HG03558 (cell line): ENCODE measurements at regions not wholly inside any gene's neighbourhood (a gene's known extent, or its start where the extent isn't known, plus 50 kb on each side); places are given as distances from the start of the nearest gene placed in this dataset.
"Not testable (repeated sequence)": the region's sequence is repeated elsewhere in the genome, so short reads cannot be mapped to it uniquely, and the experiment has no call there.

ENCODE experiments used
- ATAC-seq: cut with Tn5 transposase; IDR thresholded peaks from one replicate; pipeline ENCODE4 v1.9.1; 2021; ENCODE audit warnings: moderate number of reproducible peaks; ENCODE audit not compliant: unreplicated experiment; ENCODE audit errors: extremely low read depth

GRCh38 chr7:113625494-113626102, 293.2 kb downstream of the PPP1R3A start:
- no peak for ATAC-seq

- ATAC-seq = no peak
These were observed 296.0 kb downstream of the PPP1R3A start for GRCh38 chr7:113622796-113623195.

GRCh38 chr7:113610572-113610971, 308.2 kb downstream of the PPP1R3A start:
- no peak for ATAC-seq

GRCh38 chr7:113608782-113609181, 310.0 kb downstream of the PPP1R3A start:
- no peak for ATAC-seq

GRCh38 chr7:113606325-113606724, 312.5 kb downstream of the PPP1R3A start:
- ATAC-seq = no peak

GRCh38 chr7:113600428-113600827, 318.4 kb downstream of the PPP1R3A start:
- not testable (repeated sequence) for ATAC-seq

GRCh38 chr7:113593455-113593854, 325.4 kb downstream of the PPP1R3A start:
- ATAC-seq = not testable (repeated sequence)

GRCh38 chr7:113592924-113593323, 325.9 kb downstream of the PPP1R3A start:
- not testable (repeated sequence) for ATAC-seq

- ATAC-seq = no peak
These were observed 336.3 kb downstream of the PPP1R3A start for GRCh38 chr7:113582471-113582870.

- not testable (repeated sequence) for ATAC-seq
These were observed 355.6 kb downstream of the PPP1R3A start for GRCh38 chr7:113563257-113563656.

GRCh38 chr7:113562801-113563200, 356.0 kb downstream of the PPP1R3A start:
- ATAC-seq = no peak

- no peak for ATAC-seq
These were observed 356.6 kb downstream of the PPP1R3A start for GRCh38 chr7:113562242-113562641.

GRCh38 chr7:113561446-113561845, 357.4 kb downstream of the PPP1R3A start:
- no peak for ATAC-seq

GRCh38 chr7:113550966-113551365, 367.8 kb downstream of the PPP1R3A start:
- ATAC-seq = no peak

- peak; percentile 51 for ATAC-seq
These were observed 370.2 kb downstream of the PPP1R3A start for GRCh38 chr7:113548561-113548960.

GRCh38 chr7:113548137-113548536, 370.7 kb downstream of the PPP1R3A start:
- ATAC-seq = peak; percentile 24

- ATAC-seq = no peak
These were observed 397.3 kb downstream of the PPP1R3A start for GRCh38 chr7:113521468-113521867.

GRCh38 chr7:113519472-113519871, 399.3 kb downstream of the PPP1R3A start:
- ATAC-seq = no peak

GRCh38 chr7:113504691-113505090, 386.3 kb upstream of the SMIM30 start:
- no peak for ATAC-seq

GRCh38 chr7:113504142-113504541, 385.8 kb upstream of the SMIM30 start:
- no peak for ATAC-seq

GRCh38 chr7:113496586-113496985, 378.2 kb upstream of the SMIM30 start:
- not testable (repeated sequence) for ATAC-seq

- not testable (repeated sequence) for ATAC-seq
These were observed 376.6 kb upstream of the SMIM30 start for GRCh38 chr7:113494797-113495566.
